Osteocyte (in vitro differentiated cells): ENCODE measurements at regions not wholly inside any gene's neighbourhood (a gene's known extent, or its start where the extent isn't known, plus 50 kb on each side); places are given as distances from the start of the nearest gene placed in this dataset.

ENCODE experiments used
- DNase-seq: peaks from one replicate; pipeline ENCODE4 v3.0.0; 2021; ENCODE audit warnings: mixed read lengths; ENCODE audit not compliant: unreplicated experiment; ENCODE audit errors: extremely low spot score
- H3K27ac Mint-ChIP-seq: one replicate; pipeline ENCODE4 v1.8.0; 2021; ENCODE audit warnings: mild to moderate bottlenecking, mixed read lengths; ENCODE audit not compliant: unreplicated experiment
- H3K27me3 Mint-ChIP-seq: one replicate; pipeline ENCODE4 v1.8.0; 2021; ENCODE audit warnings: mixed read lengths; ENCODE audit not compliant: unreplicated experiment
- H3K36me3 Mint-ChIP-seq: one replicate; pipeline ENCODE4 v1.8.0; 2021; ENCODE audit warnings: mixed read lengths; ENCODE audit not compliant: unreplicated experiment
- H3K4me1 Mint-ChIP-seq: one replicate; pipeline ENCODE4 v1.8.0; 2021; ENCODE audit warnings: mixed read lengths; ENCODE audit not compliant: unreplicated experiment
- H3K4me3 Mint-ChIP-seq: one replicate; pipeline ENCODE4 v1.8.0; 2021; ENCODE audit warnings: mild to moderate bottlenecking, moderate library complexity, mixed read lengths; ENCODE audit not compliant: unreplicated experiment
- H3K9me3 Mint-ChIP-seq: one replicate; pipeline ENCODE4 v1.8.0; 2021; ENCODE audit warnings: mixed read lengths; ENCODE audit not compliant: unreplicated experiment
- TF ChIP-seq, protein P1 (sequence below): fragments of 200-600 bp; sonication (generic); IDR thresholded peaks from 2 replicates; pipeline ENCODE4 v1.5.0; 2021; ENCODE audit warnings: antibody characterized with exemption, mild to moderate bottlenecking, moderate library complexity

DNA sequence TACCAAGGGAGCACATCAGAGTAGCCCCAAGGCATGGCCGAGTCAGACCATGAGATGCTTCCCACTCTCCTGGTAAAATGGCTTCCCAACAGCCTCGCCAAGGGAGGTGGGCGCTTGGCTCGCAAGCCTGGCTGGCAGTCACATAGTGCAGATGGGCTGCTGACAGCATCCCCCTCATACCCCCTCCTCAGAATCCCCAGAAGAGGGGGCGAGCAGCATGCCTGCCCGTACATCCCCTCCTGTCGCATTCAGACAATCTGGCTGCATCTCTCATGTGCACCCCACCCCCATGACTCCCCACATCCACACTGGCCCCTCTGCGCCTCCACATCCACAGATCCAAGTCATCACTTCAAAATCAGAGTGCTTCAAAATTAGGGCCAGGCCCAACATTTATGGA, 54.0 kb upstream of the CES5A start:
- Mint-ChIP-seq H3K27me3 (peaks cover 4% of the 10 kb centered on the region), H3K4me1 (no peaks in the 10 kb centered on the region), H3K9me3 (peaks cover 10% of the 10 kb centered on the region), H3K4me3 (no peak overlapping the region), H3K27ac (no peak overlapping the region), H3K36me3 (no peaks in the 10 kb centered on the region)
- TF ChIP-seq, protein P1, sequence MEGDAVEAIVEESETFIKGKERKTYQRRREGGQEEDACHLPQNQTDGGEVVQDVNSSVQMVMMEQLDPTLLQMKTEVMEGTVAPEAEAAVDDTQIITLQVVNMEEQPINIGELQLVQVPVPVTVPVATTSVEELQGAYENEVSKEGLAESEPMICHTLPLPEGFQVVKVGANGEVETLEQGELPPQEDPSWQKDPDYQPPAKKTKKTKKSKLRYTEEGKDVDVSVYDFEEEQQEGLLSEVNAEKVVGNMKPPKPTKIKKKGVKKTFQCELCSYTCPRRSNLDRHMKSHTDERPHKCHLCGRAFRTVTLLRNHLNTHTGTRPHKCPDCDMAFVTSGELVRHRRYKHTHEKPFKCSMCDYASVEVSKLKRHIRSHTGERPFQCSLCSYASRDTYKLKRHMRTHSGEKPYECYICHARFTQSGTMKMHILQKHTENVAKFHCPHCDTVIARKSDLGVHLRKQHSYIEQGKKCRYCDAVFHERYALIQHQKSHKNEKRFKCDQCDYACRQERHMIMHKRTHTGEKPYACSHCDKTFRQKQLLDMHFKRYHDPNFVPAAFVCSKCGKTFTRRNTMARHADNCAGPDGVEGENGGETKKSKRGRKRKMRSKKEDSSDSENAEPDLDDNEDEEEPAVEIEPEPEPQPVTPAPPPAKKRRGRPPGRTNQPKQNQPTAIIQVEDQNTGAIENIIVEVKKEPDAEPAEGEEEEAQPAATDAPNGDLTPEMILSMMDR: no peak
- DNase-seq: no peak

DNA sequence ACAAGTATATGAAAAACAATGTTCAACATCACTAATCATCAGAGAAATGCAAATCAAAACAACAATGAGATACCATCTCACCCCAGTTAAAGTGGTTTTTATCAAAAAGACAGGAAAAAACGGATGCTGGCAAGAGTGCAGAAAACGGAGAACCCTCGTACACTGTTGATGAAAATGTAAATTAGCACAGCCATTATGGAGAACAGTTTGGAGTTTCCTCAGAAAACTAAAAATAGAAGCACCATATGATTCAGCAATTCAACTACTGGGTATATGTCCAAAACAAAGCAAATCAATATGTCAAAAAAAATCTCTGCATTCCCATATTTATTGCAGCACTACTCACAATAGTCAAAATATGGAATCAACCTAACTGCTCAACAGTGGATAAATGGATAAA, 50.1 kb upstream of the CES5A start:
- H3K4me3 Mint-ChIP-seq: no peak overlapping the region
- TF ChIP-seq, protein P1: no peak
- no peak overlapping the region for H3K27ac Mint-ChIP-seq
- H3K9me3 Mint-ChIP-seq: peaks cover 4% of the 10 kb centered on the region
- H3K4me1 Mint-ChIP-seq: no peaks in the 10 kb centered on the region
- DNase-seq: no peak
- H3K27me3 Mint-ChIP-seq: peaks cover 4% of the 10 kb centered on the region
- no peaks in the 10 kb centered on the region for H3K36me3 Mint-ChIP-seq
